ENCODE measurements at regions not wholly inside any gene's neighbourhood (a gene's known extent, or its start where the extent isn't known, plus 50 kb on each side); places are given as distances from the start of the nearest gene placed in this dataset.

GRCh38 chr1:29793653-29794348 is 557.5 kb downstream of the PTPRU start:
- TF ChIP-seq SP1 (IDR thresholded peaks at IDR 0.05) (no peak), ZNF384 (IDR thresholded peaks at IDR 0.05) (no peak), ARNT (IDR thresholded peaks at IDR 0.05) (no peak), FOXM1 (IDR thresholded peaks at IDR 0.05; ENCODE audit: borderline replicate concordance) (no peak), ELF4 (IDR thresholded peaks at IDR 0.05) (no peak), BHLHE40 (IDR thresholded peaks at IDR 0.05; ENCODE audit: borderline replicate concordance) (no peak), TARDBP (IDR thresholded peaks at IDR 0.05) (no peak), HDGF (IDR thresholded peaks at IDR 0.05; ENCODE audit: borderline replicate concordance) (no peak), SUZ12 (IDR thresholded peaks at IDR 0.05) (no peak), FOXK2 (IDR thresholded peaks at IDR 0.05) (no peak), NFRKB (IDR thresholded peaks at IDR 0.05) (no peak), FOXA1 (IDR thresholded peaks at IDR 0.05) (no peak)
